ENCODE measurements at regions not wholly inside any gene's neighbourhood (a gene's known extent, or its start where the extent isn't known, plus 50 kb on each side); places are given as distances from the start of the nearest gene placed in this dataset.

DNA sequence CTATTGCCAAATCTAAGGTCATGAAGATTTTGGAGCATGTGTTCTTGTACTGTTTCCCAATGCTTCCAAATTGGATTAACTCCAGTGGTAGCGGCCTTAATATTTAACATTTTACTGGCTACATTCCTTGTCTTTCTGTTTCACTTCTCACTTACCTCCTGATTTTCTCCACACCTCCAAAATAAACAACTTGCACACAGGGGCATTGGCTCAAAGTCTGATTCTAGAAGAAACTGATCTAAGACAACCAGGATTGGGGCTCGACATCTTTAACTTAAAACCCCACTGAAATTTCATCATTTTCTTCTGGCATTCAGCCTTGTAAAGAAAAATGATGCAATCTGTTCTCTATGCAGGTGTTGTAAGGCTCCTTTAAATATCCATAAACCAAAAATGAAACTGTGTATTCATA lies 557.9 kb upstream of the ID4 start:
- TF ChIP-seq, protein P1, sequence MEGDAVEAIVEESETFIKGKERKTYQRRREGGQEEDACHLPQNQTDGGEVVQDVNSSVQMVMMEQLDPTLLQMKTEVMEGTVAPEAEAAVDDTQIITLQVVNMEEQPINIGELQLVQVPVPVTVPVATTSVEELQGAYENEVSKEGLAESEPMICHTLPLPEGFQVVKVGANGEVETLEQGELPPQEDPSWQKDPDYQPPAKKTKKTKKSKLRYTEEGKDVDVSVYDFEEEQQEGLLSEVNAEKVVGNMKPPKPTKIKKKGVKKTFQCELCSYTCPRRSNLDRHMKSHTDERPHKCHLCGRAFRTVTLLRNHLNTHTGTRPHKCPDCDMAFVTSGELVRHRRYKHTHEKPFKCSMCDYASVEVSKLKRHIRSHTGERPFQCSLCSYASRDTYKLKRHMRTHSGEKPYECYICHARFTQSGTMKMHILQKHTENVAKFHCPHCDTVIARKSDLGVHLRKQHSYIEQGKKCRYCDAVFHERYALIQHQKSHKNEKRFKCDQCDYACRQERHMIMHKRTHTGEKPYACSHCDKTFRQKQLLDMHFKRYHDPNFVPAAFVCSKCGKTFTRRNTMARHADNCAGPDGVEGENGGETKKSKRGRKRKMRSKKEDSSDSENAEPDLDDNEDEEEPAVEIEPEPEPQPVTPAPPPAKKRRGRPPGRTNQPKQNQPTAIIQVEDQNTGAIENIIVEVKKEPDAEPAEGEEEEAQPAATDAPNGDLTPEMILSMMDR (IDR thresholded peaks at IDR 0.05; ENCODE audit: control extremely low read depth in 1 of 3, insufficient read depth in 1 of 3, low read depth in 1 of 3, low read length in 3 of 3) = no peak
- TF ChIP-seq BACH1 (IDR thresholded peaks at IDR 0.05; ENCODE audit: low read length) = no peak
- no peak for TF ChIP-seq SUZ12 (IDR thresholded peaks at IDR 0.05; ENCODE audit: low read length)
- no peak for TF ChIP-seq POLR2AphosphoS5 (IDR thresholded peaks at IDR 0.05; ENCODE audit: low read depth, low read length)
- TF ChIP-seq USF2 (IDR thresholded peaks at IDR 0.05; ENCODE audit: low read length) = no peak
- no peak for TF ChIP-seq MAX (IDR thresholded peaks at IDR 0.05)
- TF ChIP-seq RNF2 (IDR thresholded peaks at IDR 0.05; ENCODE audit: borderline replicate concordance, low read depth, low read length, missing control alignments, poor library complexity, severe bottlenecking) = no peak
- no peak for TF ChIP-seq HDAC6 (IDR thresholded peaks at IDR 0.05; ENCODE audit: low read depth, low read length)
- no peak for TF ChIP-seq TEAD4 (IDR thresholded peaks at IDR 0.05; ENCODE audit: low read depth, low read length)
- TF ChIP-seq RAD21 (IDR thresholded peaks at IDR 0.05 in 1 of 2, conservative IDR thresholded peaks at IDR 0.05 in 1 of 2; ENCODE audit: low read depth in 2 of 2, low read length in 2 of 2) = no peak
- TF ChIP-seq POLR2A (IDR thresholded peaks at IDR 0.05; ENCODE audit: control extremely low read depth in 1 of 2, low read depth in 2 of 2, low read length in 2 of 2) = no peak

Measured in H1 (cell line).